HPDE6-E6E7 (cell line): ENCODE measurements at regions not wholly inside any gene's neighbourhood (a gene's known extent, or its start where the extent isn't known, plus 50 kb on each side); places are given as distances from the start of the nearest gene placed in this dataset.
"Not testable (repeated sequence)": the region's sequence is repeated elsewhere in the genome, so short reads cannot be mapped to it uniquely, and the experiment has no call there.

Source experiments
- DNase-seq: peaks from one replicate; pipeline ENCODE4 v3.0.0; 2011; ENCODE audit warnings: missing footprints; ENCODE audit errors: extremely low spot score

GRCh38 chr15:96470681-96471310 is 140.3 kb downstream of the NR2F2 start:
- no peak for DNase-seq

GRCh38 chr15:96472681-96473080 is 142.2 kb downstream of the NR2F2 start:
- no peak for DNase-seq

GRCh38 chr15:96473556-96473955 is 143.1 kb downstream of the NR2F2 start:
- DNase-seq, result no peak

GRCh38 chr15:96474231-96474664 is 143.7 kb downstream of the NR2F2 start:
- no peak for DNase-seq

GRCh38 chr15:96477227-96477626 is 146.7 kb downstream of the NR2F2 start:
- DNase-seq, result no peak

DNA sequence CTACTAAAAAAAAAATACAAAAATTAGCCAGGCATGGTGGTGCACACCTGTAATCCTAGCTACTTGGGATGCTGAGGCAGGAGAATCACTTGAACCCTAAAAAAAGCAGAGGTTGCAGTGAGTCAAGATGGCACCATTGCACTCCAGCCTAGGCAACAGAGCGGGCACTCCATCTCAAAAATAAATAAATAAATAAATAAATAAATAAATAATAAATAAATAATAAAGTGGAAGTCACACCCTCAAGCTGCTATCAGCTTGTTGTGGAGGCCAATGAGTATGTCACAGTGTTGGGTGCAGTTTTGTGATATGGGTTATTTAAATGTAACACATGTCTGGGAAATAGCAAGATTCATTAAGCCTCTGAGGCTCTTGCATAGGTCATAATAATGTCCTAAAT is 153.9 kb downstream of the NR2F2 start:
- DNase-seq, result not testable (repeated sequence)

DNA sequence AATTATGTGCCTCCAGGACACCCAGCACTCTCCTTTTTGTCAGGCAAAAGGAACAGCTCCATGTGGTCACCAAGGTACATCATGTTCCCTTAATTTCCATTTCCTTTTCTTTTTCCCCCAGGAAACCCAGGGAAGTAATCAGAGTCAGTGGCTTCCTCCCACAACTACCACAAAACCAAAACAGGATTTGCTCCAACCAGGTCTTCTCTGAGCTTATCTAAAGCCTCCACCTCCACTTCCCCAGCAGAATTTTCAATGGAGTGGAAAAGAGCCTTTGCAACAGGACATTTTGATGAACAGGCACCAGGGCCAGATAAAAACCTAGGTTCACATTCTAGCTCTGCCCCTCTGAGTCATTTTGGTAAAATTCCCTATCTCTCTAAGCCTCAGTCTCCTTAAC is 154.3 kb downstream of the NR2F2 start:
- DNase-seq, result no peak

GRCh38 chr15:96487245-96487644 is 156.7 kb downstream of the NR2F2 start:
- no peak for DNase-seq

DNA sequence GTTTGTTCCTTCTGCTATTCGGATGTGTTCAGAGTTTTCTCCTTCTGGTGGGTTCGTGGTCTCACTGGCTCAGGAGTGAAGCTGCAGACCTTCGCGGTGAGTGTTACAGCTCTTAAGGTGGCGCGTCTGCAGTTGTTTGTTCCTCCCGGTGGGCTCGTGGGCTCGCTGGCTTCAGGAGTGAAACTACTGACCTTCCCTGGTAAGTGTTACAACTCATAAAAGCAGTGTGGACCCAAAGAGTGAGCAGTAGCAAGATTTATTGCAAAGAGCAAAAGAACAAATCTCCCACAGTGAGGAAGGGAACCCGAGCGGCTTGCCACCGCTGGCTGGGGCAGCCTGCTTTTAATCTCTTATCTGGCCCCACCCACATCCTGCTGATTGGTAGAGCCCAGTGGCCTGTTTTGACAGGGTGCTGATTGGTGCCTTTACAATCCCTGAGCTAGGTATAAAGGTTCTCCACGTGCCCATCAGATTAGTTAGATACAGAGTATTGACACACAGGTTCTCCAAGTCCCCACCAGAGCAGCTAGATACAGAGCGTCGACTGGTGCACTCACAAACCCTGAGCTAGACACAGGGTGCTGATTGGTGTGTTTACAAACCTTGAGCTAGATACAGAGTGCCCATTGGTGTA is 160.7 kb downstream of the NR2F2 start:
- not testable (repeated sequence) for DNase-seq

DNA sequence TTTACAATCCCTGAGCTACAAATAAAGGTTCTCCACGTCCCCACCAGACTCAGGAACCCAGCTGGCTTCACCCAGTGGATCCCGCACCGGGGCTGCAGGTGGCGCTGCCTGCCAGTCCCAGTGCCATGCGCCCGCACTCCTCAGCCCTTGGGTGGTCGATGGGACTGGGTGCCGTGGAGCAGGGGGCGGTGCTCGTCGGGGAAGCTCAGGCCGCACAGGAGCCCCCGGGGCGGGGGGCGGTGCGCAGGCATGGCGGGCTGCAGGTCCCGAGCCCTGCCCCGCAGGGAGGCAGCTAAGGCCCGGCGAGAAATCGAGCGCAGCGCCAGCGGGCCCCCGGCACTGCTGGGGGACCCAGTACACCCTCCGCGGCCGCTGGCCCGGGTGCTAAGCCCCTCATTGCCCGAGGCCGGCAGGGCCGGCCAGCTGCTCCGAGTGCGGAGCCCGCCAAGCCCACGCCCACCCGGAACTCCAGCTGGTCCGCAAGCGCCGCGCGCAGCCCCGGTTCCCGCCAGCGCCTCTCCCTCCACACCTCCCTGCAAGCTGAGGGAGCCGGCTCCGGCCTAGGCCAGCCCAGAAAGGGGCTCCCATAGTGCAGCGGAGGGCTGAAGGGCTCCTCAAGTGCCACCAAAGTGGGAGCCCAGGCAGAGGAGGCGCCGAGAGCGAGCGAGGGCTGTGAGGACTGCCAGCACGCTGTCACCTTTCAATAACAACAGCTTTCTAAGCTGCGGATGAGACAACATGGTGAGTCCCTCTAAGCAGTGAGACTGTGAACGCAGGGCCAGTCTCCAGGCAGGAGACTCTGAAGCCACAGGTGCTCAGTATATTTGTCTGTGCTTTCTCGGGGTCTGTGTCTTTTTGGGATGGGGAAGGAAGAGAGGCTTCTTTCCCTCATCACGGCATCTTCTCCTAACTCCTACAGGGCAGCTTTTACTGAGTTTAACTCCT is 161.5 kb downstream of the NR2F2 start:
- DNase-seq, result not testable (repeated sequence)

DNA sequence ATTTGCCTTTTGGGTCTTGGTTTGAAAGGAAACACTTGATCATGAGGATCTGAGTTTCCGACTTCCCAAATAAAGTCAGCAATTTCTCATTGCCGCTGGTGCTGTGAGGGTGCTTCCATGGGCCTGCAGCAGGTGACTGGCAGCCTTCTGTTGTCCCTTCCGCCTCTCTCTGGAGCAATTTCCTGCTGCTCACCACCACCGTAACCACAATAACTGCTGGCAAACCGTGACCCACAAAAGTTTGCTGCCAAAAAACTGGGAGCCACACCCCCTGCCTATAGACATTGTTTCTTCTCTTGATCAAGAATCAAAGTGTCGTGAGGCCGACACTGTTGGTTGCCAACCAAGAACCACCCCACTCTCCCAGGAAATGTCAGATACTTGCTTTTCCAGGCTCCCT is 164.0 kb downstream of the NR2F2 start:
- no peak for DNase-seq

DNA sequence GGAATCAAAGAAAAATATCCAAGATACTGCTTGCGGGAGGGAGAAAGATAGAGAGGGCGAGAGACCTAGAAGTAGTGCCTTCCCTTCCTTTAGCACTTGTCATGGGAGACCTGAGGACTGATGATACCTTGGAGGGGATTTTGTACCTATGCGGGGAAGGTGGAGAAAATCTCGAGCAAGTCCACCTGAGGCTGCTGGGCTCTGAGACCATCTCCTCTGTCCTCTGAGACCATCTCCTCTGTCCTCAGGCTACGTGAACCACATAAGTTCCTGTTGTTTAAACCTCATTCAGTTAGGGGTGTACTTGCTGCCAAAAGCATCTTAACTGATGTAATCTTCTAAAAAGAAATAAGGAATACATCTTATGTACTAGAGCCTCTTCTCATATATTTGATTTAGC is 164.9 kb downstream of the NR2F2 start:
- DNase-seq, result no peak

- no peak for DNase-seq
These were observed 167.5 kb downstream of the NR2F2 start for GRCh38 chr15:96497951-96498350.

- no peak for DNase-seq
These were observed 170.0 kb downstream of the NR2F2 start for GRCh38 chr15:96500508-96500907.

GRCh38 chr15:96501362-96501761 is 170.9 kb downstream of the NR2F2 start:
- no peak for DNase-seq

DNA sequence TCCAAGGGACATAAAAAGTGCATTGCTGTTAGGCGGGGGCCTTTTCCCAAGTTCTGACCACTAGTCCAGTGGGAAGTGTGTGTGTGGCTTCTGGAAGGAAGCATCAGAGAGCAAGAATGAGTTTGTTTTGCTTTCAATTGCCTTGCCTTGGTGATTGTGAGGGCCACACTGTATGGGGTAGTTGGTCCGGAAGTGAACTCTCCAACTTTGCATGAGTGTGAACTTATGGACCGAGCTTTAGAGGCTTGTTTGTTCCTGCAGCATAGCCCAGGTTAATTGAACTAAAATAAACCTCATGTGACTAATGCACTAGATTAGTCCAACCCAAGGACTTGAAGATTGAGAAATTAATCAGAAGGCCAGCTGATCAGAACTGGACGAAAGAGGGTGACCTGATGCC is 171.7 kb downstream of the NR2F2 start:
- no peak for DNase-seq

GRCh38 chr15:96503276-96503675 is 172.8 kb downstream of the NR2F2 start:
- no peak for DNase-seq

DNA sequence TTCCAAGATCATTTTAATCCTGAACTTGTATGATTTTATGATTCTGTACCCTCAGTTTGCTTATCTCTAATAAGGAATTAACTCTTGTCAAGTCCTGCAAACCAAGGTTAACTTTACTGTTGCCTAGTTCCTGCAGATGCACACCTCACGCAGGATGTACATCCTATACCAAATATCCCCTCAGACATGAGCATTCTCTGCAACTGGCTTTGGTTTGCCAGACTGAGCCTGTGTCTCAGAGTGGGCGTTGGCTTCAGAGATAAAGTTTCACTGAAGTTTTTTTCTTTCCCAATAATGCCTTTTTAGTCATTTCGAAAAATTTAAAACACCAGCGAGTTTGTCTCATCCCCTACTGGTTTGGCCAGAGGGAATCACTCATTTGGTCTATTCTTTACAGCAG is 173.9 kb downstream of the NR2F2 start:
- no peak for DNase-seq

DNA sequence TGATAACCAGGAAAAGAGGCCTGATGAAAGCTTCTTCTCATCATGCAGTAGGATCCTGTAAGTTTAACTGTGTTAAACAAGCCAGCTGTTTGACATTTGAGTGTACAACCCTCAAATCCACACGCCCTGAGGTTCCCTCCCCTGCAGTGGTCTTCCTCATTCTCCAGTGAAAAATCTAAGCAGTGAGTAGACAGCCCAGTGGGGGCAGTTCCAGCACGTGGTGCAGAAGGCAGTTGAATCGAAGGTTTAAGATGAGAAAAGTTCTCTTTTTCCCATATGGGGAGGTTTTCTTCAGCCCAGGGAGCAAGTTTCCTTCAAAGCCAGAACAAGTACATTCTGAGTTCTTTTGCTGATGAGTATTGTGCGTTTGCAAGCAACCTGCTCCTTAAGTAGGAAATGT is 174.5 kb downstream of the NR2F2 start:
- DNase-seq, result no peak

GRCh38 chr15:96514607-96515285 is 184.2 kb downstream of the NR2F2 start:
- DNase-seq, result no peak

DNA sequence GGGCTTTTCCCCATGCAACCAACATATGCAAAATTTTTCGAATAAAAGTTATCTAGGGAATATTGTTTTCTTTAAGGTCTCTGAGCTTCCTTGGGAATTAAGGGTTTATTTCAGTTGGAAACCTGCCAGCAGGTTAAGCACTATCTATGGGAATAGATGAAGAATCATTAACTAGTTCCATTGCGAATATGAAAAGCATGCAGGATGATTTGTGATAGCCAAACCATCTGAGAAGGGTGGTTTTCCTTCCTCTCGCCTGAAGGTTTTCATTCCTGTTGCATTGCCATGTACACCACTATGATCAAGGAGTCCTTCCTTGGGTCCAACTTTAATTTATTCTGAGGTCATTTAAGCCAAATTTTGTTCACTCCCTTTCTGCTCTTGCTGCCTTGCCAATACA is 184.9 kb downstream of the NR2F2 start:
- DNase-seq, result no peak

DNA sequence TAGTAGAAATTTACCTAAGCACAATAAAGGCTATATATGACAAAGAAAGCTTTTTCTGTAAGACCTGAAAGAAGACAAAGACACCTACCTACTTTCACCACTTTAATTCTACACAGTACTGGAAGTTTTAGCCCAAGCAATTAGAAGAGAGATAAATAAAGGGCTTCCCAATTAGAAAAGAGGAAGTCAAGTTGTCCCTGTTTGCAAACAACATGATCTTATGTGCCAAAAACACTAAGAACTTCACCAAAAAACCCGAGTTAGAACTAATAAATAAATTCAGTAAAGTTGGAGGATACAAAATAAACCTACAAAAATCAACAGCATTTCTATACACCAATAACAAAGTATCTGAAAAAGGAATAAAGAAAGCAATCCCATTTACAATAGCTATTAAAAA is 190.9 kb downstream of the NR2F2 start:
- DNase-seq, result no peak
